GM21717 (cell line): ENCODE measurements at regions not wholly inside any gene's neighbourhood (a gene's known extent, or its start where the extent isn't known, plus 50 kb on each side); places are given as distances from the start of the nearest gene placed in this dataset.

ENCODE experiments used
- ATAC-seq: cut with Tn5 transposase; IDR thresholded peaks from one replicate; pipeline ENCODE4 v1.9.1; 2021; ENCODE audit warnings: mild to moderate bottlenecking, moderate library complexity; ENCODE audit not compliant: unreplicated experiment

DNA sequence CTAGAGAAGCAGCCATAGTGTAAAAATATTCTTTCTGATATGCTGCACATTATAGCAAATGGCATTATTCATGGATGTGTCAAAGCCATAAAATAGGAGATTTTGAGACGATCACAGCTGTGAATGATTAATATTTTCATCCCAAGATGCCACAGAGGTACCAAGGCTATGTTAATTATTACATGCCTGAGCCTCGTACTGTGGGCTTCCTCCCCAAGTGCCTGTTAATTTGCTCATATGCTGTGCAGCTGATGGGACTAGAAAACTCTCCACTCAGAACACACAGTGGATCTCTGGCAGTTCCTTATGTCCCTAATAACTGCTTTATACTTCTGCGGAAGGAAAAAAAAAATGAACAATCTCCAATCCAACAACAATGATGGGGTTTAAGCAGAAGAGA is 184.9 kb upstream of the TSHZ2 start:
- no peak for ATAC-seq

DNA sequence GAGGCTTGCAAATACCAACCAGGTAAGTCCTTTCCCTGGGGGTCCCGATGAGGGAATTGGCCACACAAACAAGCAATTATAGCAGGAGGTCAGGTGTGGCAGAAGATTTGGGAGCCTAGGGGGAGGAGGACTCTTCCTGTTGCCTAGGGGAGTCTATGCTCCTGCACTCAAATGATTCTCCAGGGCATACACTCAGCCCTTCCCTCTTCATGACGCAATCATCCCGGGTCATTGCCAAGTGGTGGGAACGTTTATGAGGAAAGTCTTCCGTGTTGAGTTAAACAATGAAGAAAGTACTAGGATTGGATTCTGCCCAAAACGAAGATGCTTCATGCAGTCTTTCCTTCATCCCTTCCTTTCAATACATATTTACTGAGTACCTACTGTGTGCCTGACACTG is 186.5 kb upstream of the TSHZ2 start:
- ATAC-seq, result no peak

- ATAC-seq, result no peak
Observed at GRCh38 chr20:52783769-52784168, 188.4 kb upstream of the TSHZ2 start.

DNA sequence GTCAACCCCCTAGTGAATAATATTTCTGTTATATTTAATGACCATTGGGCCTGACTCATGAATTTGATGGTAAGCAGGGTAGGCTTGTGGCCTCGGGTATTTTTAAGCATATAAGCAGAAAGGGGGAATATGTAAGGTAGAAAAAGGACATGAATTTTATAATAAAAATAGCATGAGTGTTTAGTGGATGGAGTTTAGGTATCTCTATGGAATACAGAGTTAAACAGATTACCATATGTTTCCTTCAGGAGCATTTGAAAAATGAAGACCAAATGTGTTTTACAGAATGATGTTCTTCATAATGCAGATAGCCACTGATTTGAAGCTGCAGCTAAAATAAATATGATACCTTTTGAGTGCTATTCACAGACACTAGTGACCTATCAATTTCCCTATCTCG is 191.7 kb upstream of the TSHZ2 start:
- no peak for ATAC-seq

GRCh38 chr20:52779125-52779524 is 193.0 kb upstream of the TSHZ2 start:
- ATAC-seq, result no peak

DNA sequence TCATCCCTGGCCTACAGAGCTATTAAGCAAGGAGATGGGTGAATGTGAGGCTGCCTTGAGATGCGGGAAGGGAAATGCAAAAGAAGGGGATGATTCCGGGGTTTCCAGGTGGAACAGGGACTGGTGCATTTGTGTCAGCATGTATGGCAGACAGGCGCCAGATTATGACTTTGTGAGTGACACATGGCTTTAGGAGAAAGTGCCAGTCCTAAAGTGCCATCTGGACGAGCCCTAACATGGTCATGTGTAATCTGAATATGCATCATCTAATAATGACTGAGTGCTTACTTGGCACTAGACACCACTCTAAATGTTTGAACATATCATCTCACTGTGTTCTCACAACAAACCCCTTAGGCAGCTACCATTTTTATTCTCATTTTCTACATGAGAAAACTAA is 195.0 kb upstream of the TSHZ2 start:
- no peak for ATAC-seq

- ATAC-seq, result no peak
Observed at GRCh38 chr20:52775786-52776185, 196.4 kb upstream of the TSHZ2 start.

DNA sequence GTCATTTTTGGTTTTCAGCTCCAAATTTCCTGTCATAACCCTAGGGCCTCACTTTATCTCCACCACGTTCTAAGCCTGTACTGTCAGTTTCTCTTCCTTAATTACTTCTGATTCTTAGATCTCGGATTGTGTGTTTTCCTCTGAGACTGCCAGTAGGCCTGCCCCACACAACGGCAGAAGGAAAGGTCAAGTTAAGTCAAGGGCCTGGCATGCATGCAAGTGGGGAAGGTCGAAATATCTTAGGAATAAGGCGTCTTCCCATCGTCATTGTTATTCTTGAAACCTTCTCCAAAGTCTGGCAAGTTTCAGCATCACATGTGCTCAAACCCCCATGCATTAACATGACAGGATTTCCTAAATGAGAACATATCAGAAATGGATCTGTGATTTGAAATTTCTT is 203.5 kb upstream of the TSHZ2 start:
- no peak for ATAC-seq

GRCh38 chr20:52766645-52767435 is 205.3 kb upstream of the TSHZ2 start:
- no peak for ATAC-seq

DNA sequence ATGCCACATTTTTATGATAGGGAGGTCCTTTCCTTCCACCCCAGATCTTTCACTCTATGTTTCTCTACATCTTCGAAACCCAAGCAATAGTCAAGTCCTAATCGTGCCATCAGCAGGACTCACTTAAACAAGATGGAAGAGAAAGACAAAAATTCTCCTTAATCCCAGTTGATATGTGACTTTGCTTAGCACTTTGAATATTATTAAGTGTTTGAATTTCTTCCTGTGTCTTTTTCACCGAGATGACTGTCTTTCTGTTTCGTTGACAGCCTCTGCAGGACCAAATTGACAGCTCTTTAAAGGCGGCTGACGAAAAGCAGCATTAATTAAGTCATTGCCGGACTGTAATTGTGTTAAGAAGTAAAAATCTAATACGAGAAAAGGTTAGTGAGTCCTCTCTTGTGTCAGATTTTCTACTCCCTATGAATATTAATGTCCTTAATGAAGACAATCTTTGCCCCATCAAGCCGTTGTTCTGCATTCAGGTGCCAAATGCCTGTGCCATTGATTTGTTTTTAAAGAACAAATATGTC is 208.8 kb upstream of the TSHZ2 start:
- ATAC-seq, result no peak

DNA sequence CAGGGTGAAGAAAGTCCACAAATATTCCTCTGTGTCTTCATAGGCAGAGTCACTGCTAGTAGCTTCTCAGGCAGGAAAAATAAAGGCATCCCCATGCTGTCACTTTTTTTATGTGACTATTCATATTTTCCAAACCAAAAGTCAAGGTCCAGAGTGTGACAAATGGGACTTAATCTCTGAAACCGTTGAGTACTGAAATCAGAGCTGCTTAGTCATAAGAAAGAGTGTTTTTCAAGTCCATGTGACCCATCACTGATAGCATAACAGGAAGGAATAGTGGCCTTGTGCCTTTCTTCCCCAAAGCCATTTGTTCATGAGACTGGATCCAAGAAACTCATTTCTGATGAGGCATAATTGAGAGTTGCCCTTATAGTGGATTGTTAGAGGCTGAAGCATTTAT is 210.3 kb upstream of the TSHZ2 start:
- no peak for ATAC-seq

GRCh38 chr20:52760791-52761190 is 211.4 kb upstream of the TSHZ2 start:
- ATAC-seq, result no peak

DNA sequence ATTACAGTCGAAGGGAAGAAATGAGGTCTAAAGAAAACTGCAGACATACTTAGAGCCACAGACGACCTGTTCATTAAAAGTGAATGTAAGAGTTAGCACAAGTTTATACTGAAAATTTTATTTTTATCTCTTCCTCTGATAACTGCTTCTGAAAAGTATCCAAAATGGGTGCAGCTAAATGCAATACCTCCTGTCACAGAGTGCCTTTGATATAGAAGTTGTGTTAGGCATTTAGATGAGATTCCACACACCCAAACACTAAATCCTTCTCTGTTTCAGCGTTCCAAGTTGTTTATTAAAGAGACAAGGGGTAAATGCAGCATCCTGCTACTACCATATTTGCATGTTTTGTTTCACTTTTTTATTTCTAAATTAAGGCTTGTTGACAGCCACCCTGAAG is 214.7 kb upstream of the TSHZ2 start:
- ATAC-seq, result no peak

DNA sequence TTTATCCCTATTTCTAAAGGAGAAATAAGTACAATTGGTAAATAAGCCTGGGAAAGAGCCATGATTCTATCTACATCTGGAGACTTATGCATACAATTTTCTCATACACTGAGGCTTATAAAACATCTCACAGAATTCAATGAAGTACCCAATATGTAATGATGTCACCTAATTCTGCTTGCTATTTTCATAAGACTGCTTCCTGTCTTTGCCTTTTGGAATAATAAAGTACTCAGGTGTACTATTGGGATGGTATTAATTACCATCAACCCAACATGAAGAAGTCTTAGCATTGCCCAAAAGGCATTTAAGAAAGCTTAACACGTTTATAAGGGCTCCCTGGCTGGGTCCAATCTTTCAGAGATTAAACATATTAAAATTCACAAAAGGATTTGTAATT is 216.4 kb upstream of the TSHZ2 start:
- no peak for ATAC-seq

DNA sequence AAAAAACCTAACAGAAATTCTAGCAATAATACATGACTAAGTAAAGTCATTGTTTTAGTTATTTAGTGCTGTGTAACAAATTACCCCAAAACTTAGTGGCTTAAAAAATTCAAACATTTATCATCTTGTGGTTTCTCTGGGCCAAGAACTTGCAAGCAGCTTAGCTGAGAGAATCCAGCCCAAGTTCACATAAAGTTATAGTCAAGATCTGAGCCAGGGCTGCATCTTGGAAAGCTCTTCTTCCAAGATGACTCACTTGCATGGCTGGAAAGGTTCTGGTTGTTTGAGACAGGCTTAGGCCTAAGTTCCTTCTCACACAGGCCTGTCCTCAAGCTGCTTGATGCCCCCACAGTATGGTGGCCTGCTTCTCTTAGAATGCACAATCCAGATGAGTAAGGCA is 217.8 kb upstream of the TSHZ2 start:
- ATAC-seq, result no peak

GRCh38 chr20:52752023-52752422 is 220.1 kb upstream of the TSHZ2 start:
- ATAC-seq, result no peak

GRCh38 chr20:52751571-52751970 is 220.6 kb upstream of the TSHZ2 start:
- no peak for ATAC-seq

- no peak for ATAC-seq
Observed at GRCh38 chr20:52749938-52750337, 222.2 kb upstream of the TSHZ2 start.

DNA sequence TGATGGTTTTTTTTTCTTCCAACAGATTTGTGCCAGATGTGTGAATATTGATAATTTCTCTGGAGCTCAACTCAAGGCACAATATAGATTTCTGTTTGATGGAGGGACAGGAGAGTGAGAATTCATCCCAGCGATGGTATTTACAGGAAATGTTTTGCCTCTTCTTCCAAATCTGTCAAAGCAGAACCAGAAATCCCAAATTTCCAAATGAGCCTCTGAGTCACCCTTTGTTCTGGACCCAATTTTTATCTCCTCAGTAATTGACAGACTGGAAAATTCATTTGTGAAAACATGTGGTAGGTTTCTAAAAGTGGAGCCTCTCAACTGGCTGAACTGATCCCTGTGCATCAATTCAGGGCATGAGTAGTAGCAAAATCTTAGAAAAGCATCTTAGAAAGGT is 223.2 kb upstream of the TSHZ2 start:
- no peak for ATAC-seq

DNA sequence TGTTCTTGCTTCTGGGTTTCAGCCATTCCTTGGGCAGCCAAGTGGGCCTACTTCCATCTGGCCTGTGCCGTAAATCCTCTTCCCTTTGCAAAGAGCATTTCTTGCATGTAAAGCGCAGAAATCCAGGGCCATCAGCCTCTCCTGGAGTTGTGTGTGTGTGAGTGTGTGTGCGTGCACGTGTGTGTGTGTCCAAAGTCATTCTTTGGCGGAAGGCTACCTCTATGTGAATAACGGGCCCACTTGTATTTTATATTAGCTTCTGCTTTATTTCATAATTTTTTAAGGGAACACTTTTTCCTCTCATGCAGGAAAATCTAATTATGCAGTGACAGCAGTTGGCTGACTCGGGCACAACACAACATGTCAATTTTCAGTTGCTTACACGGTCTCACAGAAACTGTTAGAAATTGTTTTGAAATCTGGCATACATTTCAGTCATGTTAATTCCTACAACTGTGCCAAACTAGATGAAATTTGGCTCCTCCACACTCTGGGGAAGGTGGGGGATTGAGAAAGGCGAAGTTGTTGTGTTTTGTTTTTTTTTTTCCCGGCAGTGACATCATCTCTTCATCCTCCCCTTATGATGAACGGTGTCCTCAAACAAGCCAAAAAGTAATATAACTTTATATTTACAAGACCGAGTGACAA is 223.7 kb upstream of the TSHZ2 start:
- no peak for ATAC-seq

DNA sequence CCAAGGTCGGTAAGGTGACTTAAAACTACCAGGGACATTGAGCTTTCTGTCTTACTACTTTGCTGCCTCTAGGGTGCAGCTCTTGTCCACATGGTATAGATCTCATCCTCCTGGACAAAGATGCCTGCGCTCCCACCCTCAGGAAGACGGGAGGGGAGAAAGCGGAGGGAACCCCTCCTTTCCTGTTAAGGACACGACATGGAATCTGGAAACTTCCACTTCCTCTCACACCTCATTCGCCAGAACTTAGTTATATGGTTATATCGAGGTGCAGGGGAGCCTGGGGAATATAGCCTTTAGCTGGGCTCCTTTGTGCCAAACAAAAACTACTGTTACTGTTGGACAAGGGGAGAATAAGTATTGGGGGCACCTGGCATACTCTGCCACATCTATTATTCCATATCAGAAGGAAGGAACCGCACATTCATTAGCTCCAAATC is 224.3 kb upstream of the TSHZ2 start:
- no peak for ATAC-seq

DNA sequence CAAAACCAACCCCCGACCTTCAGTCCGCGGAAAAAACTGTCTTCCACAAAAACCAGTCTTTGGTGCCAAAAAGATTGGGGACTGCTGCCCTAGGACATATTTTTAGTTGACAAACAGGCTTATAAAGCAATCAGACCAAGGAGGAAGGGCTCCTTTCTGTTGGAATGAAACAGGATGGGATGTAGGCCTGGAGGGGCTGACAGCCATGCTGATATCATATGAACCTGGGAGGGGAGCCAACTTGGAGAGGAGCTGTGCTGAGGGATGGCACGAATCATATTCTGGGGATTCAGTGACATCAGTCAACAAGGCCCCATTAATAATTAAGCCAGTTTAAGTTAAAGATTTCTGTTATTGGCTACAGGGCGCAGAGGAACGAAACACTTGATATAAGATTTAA is 225.4 kb upstream of the TSHZ2 start:
- no peak for ATAC-seq
